Hypothalamus (tissue), 51 donors: ENCODE measurements at regions not wholly inside any gene's neighbourhood (a gene's known extent, or its start where the extent isn't known, plus 50 kb on each side); places are given as distances from the start of the nearest gene placed in this dataset.
"Not testable (repeated sequence)": the region's sequence is repeated elsewhere in the genome, so short reads cannot be mapped to it uniquely, and the experiment has no call there.

ENCODE experiments used
- DNase-seq, 51 donors: peaks; one replicate each; lab custom pipeline; 2025; lab: John Stamatoyannopoulos, UW

DNA sequence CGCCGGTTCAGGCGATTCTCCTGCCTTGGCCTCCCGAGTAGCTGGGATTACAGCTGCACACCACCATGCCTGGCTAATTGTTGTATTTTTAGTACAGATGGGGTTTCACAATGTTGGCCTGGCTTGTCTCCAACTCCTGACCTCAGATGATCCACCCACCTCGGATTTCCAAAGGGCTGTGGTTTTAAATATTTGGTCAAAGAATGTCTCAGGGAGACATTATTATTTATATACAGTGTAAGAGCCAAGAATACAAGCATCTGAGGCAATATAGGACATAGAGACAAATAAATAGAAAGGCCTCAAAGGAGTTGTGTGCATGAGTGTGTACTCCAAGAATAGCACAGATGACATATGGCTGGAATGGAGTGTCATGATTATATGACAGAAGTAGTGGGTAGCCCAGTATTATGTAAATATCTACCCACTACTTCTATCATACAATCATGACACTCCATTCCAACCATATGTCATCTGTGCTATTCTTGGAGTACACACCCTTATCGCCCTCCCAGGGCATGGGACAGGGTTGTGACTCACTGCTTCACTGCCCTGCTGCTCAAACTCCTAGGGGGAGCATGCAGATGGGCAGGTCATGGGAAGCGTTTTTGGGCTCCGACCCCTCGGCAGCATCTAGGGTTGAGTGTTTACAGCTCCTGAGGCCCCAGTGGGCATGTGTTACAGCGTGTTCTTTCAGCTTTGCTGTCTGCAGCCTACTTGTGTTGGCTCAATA is 1649.8 kb upstream of the PCDH10 start:
- DNase-seq = no peak

- DNase-seq = no peak
Measured at GRCh38 chr4:131509521-131509920, 1639.6 kb upstream of the PCDH10 start.

GRCh38 chr4:131526686-131527085 is 1622.4 kb upstream of the PCDH10 start:
- no peak for DNase-seq

DNA sequence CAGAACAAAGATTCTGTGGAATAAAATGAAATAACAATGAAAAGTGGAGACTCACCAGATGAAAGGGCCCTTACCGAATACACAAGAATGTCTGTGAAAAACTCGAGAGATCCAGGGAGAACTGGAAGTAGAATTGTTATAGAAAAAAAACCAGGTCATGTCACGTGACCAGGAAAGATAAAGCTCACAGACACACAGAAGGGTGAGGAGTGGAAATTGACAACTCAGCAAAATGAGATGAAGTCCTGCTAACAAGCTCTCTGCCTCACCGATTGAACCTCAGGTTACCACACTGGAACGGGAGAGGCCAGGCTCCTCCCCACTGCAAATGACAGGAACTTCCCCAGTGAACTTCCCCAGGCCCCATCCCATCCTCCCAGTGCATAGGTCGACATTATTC is 1618.0 kb upstream of the PCDH10 start:
- DNase-seq = no peak

DNA sequence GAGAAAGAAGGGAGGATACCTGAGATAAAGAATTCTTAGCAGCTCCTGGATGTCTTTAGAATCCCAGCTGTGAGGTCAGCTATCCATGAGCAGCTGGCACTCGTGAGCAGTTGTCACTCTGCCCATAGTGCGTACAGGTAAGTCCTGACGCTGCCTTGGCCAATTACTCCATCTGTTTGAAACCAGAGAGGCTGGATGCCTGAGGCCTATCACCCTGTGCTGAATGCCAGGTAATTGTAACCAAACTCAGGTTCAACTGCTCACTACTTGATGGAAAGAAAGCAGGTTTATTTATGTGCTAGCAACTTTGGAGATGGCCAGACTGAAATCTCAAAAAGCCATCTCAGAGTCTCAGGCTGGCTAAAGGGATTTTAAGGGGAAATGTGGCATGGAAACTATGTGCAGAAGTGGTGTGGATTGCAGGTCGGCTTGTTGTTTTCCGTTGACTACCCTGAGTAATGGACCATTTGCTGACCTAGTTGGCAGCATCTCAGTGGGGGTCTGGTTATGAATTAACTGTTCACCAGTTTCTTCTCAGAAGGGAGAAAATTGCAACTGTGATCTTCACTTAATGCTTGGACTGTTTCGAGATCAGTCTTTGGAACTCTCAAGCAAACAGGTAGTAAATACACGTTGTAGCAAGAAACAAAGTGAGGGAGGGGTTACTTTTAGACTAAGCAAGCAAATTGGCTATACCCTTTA is 1614.0 kb upstream of the PCDH10 start:
- DNase-seq = no peak

GRCh38 chr4:131540256-131540655 is 1608.8 kb upstream of the PCDH10 start:
- no peak for DNase-seq

DNA sequence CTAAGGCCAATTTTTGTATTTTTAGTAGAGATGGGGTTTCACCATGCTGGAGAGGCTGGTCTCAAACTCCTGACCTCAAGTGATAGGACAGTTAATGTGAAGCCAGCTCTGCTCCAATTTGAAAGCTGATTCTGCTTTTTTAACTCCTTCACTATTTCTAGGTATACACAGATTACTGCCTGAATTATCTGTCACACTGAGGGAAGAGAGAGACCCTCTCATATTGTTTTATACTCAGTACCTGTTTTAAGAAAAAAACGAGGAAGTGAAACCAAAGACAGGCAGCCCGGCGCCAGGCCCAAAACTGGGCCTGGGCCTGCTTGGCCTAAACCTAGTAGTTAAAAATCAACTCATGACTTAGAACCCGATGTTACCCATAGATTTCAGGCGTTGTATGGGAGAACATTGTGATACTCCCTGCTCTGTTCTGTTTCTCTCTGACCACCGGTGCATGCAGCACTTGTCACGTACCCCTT is 1601.5 kb upstream of the PCDH10 start:
- DNase-seq = no peak

DNA sequence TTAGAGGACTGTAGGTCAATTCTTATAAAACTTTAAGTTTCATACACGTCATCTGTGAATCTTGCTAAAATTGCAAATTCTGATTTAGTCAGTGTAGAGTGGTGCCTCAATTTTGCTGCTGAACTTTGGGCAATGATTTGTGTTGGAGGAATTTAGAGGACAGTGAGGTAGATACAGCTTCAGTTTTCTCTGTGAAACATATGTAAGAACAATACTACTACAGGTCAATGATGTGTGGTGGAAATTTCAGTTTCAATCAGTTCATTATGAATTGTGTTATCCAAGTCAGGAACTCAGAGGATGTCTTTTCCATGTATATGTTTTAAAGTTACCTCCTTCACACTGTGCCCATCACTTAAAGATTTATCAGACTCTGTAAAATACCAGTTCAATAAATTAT is 1597.8 kb upstream of the PCDH10 start:
- DNase-seq = no peak

DNA sequence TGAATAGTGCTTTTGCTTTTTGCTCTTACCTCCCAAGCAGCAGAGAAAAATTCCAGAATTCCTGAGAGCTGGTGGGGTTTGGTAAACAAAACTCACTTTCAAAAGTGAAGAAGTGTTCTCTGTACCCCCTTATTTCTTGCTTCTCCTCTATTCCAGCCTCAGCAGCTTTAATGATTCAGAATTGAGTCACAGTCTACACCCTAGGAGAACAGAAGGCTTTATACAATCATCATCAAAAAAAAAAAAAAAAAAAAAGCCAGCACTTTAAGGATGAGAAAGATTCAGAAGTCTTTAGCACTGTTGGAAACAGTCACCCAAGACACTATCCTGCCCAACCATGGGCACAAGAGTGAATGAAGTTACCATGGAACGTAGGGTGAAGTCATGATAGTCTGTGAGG is 1583.1 kb upstream of the PCDH10 start:
- no peak for DNase-seq

- no peak for DNase-seq
Measured at GRCh38 chr4:131584587-131584986, 1564.5 kb upstream of the PCDH10 start.

GRCh38 chr4:131595140-131595539 is 1554.0 kb upstream of the PCDH10 start:
- DNase-seq = no peak

- DNase-seq = no peak
Measured at GRCh38 chr4:131603705-131604104, 1545.4 kb upstream of the PCDH10 start.

GRCh38 chr4:131609039-131609438 is 1540.1 kb upstream of the PCDH10 start:
- no peak for DNase-seq

DNA sequence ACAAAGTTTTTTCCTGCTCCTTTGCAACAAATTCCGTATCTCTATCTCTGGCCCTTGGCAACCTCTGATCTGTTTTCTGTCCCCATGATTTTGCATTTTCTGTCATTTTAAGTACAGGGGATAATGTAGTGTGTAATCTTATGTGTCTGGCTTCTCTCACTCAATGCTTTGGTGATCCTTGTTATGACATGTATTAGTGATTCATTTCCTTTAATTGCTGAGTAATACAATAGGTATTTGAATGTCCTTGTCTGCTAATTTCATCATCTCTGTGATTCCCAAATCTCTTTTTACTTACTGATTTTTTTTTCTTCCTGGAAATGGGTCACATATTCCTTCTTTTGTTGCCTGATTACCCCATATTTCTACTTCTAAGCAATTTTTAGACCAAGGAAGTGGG is 1538.6 kb upstream of the PCDH10 start:
- not testable (repeated sequence) for DNase-seq

- DNase-seq = no peak
Measured at GRCh38 chr4:131613086-131613823, 1535.8 kb upstream of the PCDH10 start.

DNA sequence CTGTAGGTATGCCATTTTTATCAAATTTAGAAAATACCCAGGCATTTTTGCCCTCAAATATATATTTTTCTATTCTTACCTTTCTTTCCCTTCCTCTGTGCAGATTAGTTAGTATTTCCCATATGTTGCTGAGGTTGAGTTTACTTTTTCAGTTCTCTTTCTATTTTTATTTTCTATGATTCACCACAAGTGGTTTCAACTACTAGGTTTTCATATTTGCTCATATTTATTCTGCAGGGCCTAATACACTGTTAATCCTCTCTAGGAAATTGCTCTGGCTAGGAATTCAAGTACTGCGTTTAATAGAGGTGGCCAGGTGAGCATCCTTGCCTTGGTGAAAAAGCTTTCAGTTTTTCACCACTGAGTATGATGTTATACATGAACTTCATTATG is 1535.3 kb upstream of the PCDH10 start:
- no peak for DNase-seq

DNA sequence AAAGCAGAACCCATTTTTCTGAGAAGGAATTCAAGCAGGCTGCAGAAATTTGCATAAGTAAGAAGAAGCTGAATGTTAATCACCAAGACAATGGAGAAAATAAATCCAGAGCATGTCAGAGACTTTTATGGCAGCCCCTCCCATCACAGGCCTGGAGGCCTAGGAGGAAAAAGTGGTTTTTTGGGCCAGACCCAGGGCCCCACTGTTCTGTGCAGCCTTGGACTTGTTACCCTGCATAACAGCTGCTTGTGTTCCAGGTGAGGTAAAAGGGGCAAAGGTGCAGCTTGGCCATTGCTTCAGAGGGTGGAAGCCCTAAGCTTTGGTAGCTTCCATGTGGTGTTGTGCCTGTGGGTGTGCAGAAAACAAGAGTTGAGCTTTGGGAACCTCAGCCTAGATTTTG is 1516.2 kb upstream of the PCDH10 start:
- no peak for DNase-seq

- DNase-seq = no peak
Measured at GRCh38 chr4:131635191-131635590, 1513.9 kb upstream of the PCDH10 start.

GRCh38 chr4:131638781-131639180 is 1510.3 kb upstream of the PCDH10 start:
- no peak for DNase-seq

- DNase-seq = no peak
Measured at GRCh38 chr4:131644619-131645018, 1504.5 kb upstream of the PCDH10 start.

GRCh38 chr4:131649227-131649626 is 1499.9 kb upstream of the PCDH10 start:
- no peak for DNase-seq

- no peak for DNase-seq
Measured at GRCh38 chr4:131650951-131651350, 1498.1 kb upstream of the PCDH10 start.
